HG02885 (cell line): ENCODE measurements at regions not wholly inside any gene's neighbourhood (a gene's known extent, or its start where the extent isn't known, plus 50 kb on each side); places are given as distances from the start of the nearest gene placed in this dataset.
"Not testable (repeated sequence)": the region's sequence is repeated elsewhere in the genome, so short reads cannot be mapped to it uniquely, and the experiment has no call there.

Experiments used
- ATAC-seq: cut with Tn5 transposase; IDR thresholded peaks from one replicate; pipeline ENCODE4 v1.9.1; 2021; ENCODE audit warnings: mild to moderate bottlenecking; ENCODE audit not compliant: unreplicated experiment, poor library complexity

DNA sequence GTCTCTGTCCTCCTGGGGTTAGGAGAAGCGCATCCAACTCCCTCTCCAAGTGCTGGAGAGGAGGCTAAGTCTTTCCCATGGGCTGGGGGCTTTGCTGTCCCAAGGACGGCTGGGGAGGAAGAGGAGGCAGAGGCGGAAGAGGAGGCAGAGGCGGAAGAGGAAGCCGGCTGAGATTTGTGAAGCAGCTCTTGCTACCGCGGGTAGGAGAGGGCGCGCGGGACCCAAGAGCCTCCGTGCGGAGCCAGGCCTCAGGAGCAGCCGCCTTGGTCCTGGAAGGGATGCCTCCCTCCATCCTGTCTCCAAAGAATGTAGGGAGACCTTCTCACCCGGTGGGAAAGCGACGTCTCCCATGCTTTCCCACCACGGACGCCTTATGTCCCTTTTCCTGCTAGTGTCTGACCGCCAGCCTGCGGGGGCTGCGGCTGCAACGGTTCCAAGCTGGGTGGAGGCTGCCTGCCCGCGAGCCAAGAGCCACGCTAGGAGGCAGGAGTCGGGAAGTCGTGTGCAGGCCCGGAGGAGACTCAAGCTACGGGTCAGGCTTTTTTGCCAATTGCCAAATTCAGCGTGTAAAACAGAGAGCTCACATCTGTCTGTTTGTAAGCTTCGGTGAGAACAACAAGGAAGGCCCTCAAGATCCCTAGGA lies 320.3 kb downstream of the FAM72C start:
- ATAC-seq, result no peak

DNA sequence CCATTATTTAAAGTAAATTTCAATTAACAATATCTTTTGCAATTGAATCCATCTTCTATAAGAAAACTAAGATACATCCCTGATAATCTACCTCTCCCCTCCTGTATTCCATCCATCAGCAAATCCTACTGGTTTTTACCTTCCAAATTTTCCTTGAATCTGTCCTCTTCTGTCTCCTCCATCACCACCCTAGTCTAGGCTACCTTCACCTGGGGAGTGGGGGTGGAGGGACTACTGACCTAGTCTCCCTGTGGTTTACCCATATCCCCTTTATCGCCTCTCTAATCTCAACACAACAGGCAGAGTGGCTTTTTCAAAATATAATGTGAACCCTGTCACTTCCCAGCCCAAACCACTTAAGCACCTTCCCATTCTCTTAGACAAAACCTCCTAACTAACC lies 327.8 kb downstream of the FAM72C start:
- ATAC-seq, result not testable (repeated sequence)

DNA sequence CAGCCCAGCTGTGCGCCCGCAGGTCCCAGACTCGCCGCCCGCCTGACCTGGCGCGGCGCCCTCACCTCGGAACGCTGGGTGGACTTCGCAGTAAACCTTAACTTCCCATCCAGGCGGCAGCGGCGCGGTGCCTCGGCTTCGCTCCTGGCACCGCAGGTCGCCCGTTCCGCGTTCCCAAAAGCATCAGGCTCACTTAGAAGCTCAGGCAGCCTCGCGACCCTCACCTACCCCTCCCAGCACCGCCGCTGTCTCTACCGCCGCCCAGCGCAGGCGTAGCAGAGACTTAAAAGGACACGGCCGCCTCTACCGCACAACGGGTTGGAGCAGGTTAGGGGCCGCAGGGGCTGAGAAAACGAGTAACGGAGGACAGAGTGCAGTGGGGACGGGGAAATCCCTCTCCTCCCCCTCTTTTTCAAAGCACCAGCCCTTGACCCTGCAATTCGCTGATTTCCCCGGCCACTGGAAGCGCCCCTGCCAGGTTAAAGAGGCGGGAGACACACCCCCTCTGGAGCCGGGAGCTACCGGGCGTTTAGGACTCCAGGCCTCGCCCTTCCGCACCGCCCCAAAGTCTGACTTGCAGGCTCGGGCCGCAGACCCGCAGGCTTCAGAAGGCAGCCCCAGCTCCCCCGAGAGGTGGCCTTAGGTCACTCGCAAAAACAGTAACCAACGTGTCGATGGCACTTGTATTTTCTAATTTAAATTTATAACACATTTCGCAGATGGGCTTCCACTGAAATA lies 328.5 kb downstream of the FAM72C start:
- no peak for ATAC-seq

DNA sequence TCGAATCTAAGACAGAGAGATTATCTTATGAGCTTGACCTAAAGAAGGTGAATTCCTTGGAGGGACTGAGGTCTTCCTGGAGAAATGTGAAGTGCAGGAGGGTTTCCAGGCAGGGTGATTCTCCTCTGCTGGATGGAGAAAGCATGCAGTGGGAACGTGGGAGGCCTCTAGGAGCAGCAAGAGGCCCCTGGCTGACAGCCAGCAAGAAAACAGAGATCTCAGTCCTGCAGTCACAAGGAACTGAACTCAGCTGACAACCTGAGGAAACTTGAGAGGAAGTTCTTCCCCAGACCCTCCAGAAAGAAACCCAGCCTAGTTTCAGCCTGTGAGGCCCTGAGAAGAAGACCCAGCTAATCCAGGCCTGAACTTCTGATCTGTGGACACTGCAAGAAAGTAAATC lies 345.9 kb downstream of the FAM72C start:
- no peak for ATAC-seq

DNA sequence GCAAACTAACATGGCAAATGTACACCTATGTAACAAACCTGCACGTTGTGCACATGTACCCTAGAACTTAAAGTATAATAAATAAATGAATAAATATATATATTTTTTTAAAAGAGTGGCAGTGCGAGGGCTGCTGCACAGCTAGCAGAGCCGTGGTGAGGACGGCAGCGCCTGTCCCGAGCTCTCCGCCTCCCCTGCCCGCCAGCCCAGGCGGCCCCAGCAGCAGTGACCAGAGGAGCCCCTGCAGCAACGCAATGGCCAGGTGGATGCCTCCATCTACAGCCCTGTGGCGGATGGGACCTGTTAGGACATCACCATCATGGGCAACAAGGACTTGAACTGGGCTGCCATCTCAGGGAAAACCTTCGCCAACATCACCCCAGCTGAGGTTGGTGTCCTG lies 351.9 kb downstream of the FAM72C start:
- no peak for ATAC-seq

DNA sequence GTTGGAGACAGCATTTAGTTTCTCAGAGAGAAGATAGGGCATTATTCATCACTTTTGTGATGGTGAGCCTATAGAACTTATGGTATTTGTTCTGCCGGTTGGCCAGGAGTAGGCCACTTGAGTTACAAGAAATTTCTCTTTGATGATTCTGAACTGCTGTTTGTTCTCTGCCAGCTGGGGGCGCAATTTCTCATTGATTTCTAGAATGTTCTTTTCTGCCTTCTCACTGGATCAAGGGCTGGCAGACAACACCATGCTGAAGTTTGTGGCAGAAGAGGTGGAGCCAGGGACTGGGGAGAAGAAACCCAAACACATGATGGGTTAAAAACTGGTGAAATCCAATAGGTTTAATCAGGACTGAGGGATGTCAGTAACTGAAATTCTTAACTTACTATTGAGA lies 360.6 kb downstream of the FAM72C start:
- ATAC-seq, result no peak

DNA sequence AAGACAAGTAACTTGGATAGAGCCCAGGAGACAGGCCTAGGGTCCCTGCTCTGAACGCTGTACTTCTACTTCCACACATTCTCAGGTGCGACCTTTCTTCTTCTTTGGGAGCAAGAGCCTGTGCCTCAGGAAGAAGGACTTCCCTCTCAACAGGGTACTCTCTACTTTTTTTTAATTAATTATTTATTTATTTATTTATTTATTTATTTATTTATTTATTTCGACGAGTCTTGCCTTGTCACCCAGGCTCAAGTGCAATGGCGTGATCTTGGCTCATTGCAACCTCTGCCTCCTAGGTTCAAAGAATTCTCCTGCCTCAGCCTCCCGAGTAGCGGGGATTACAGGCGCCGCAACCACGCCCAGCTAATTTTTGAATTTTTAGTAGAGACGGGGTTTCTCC lies 361.6 kb downstream of the FAM72C start:
- no peak for ATAC-seq

DNA sequence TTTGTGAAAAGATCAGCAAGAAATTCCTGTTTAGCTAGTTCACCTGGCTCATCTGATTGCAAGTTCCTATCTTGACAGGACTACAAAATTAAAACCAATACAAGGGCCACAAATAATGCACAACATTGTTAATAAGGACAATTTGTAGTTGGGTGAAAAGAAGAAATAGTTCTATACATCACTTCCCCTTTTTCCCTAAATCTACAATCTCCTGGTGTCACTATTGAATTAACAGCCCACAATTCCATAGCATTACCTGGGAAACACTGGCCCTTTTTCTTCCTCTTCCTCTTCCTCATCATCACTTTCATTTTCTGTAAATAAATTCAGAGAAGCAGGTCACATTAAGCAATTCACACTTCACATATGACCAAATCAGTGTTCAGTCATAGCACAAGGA lies 366.9 kb downstream of the FAM72C start:
- no peak for ATAC-seq

DNA sequence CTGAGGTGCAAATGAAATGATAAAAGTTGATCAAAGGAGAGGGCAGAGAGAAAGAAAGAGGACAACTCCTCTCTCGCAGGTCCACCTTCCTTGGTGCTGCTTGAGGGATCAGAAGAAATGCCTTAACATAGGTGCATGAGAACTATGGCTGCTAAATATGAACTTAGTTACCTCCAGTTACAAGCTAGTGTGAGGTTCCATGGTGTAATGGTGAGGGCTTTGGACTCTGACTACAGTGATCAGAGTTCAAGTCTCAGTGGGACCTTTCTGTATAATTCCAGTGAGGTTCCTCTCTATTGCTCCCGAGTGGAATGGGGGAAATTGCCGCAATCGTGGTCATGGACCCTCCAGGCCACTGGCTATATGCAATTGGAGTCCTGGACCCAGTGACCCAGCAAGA lies 387.3 kb downstream of the FAM72C start:
- ATAC-seq, result no peak

DNA sequence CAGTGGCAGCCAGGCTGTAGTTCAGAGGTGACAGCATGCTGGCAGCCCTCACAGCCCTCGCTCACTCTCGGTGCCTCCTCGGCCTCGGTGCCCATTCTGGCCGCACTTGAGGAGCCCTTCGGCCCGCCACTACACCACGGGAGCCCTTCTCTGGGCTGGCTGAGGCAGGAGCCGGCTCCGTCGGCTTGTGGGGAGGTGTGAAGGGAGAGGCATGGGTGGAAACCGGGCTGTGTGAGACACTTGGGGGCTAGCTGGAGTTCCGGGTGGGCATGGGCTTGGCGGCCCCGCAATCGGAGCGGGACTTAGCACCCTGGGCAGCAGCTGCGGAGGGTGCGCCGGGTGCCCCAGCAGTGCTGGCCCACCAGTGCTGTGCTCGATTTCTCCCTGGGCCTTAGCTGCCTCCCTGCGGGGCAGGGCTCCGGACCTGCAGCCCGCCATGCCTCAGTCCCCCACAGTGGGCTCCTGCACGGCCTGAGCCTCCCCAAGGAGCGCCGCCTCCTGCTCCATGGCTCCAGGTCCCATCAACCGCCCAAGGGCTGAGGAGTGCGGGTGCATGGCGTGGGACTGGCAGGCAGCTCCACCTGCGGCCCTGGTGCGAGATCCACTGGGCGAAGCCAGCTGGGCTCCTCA lies 396.8 kb downstream of the FAM72C start:
- ATAC-seq, result no peak

DNA sequence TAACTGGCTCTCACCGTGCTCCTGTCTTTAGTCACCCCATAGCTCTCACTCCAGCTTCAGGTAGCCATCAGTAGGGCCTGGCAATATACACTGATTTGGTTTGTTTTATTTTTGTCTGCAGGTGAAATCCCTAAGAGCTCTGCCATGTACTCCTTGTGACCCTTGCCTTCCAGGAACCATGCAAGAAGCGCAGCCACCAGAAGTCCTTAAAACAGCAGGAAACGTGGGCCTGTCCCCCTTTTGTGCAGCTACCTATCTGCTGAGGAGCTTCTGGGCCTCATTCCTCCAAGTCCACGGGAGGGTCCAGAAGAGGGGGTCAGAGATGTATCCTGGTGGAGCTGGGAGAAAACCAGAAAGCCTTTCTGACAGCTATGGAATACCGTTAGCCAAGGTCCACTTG lies 399.1 kb downstream of the FAM72C start:
- ATAC-seq, result not testable (repeated sequence)

DNA sequence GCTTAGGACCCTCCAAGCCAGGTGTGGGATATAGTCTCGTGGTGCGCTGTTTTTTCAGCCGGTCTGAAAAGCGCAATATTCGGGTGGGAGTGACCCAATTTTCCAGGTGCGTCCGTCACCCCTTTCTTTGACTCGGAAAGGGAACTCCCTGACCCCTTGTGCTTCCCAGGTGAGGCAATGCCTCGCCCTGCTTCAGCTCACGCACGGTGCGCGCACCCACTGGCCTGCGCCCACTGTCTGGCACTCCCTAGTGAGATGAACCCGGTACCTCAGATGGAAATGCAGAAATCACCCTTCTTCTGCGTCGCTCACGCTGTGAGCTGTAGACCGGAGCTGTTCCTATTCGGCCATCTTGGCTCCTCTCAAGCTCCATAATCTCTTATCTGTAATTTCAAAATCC lies 408.0 kb downstream of the FAM72C start:
- ATAC-seq, result not testable (repeated sequence)

DNA sequence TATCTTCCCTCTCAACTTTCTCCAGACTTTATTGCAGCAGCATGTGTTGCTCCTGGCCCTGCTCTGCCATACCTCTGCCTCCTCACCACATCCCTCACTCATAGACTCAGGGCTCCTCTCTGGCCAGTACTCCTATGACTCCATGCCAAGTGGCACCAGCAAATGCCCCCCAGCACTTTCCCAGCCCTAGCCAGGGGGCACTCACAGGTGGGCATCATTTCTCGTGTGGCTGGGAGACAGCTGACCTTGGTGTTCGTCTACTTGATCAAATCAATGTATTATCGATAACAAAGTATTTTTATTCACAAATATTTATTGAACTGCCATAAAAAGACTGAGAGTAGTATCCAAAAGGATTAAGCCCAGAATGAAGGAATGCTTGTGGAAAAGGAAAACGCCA lies 418.2 kb downstream of the FAM72C start:
- no peak for ATAC-seq

DNA sequence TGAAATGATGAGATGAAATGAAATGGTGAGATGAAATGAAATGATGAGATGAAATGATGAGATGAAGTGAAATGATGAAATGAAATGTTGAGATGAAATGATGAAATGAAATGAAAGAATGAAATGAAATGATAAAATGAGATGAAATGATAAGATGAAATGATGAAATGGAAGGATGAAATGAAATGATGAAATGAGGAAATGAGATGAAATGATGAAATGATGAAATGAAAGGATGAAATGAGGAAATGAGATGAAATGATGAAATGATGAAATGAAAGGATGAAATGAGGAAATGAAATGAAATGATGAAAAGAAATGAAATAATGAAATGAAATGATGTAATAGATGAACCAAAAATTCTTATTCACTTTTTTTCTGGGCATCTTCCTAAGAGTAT lies 467.1 kb downstream of the FAM72C start:
- not testable (repeated sequence) for ATAC-seq

DNA sequence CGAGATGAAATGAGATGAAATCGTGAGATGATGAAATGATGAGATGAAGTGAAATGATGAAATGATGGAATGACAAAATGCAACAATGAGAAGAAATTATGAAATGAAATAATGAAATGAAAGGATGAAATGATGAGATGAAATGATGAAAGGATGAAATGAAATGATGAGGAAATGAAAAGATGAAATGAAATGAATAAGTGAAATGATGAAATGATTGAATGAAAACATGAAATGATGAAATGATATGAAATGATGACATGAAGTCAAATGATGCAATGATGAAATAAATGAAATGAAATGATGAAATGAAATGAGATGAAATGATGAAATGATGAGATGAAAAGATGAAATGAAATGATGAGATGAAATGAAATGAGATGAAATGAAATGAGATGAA lies 467.7 kb downstream of the FAM72C start:
- ATAC-seq, result not testable (repeated sequence)

DNA sequence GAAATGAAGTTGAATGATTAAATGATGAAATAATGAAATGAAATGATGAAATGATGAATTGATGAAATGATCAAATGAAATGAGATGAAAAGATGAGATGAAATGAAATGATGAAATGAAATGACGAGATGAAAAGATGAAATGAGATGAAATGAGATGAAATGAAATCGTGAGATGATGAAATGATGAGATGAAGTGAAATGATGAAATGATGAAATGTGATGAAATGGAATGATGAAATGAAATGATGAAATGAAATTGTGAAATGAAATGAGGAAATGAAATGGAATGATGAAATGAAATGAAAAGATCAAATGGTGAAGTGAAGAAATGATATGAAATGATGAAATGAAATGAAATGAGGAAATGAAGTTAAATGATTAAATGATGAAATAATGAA lies 468.7 kb downstream of the FAM72C start:
- not testable (repeated sequence) for ATAC-seq

DNA sequence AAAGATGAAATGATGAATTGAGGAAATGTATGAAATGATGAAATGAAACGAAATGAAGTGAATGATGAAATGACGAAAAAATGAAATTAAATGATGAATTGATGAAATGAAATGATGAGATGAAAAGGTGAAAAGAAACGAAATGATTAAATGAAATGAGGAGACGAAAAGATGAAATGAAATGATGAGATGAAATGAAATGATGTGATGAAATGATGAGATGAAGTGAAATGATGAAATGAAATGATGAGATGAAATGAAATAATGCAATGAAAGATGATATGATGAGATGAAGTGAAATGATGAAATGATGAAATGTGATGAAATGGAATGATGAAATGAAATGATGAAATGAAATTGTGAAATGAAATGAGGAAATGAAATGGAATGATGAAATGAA lies 469.7 kb downstream of the FAM72C start:
- ATAC-seq, result not testable (repeated sequence)

DNA sequence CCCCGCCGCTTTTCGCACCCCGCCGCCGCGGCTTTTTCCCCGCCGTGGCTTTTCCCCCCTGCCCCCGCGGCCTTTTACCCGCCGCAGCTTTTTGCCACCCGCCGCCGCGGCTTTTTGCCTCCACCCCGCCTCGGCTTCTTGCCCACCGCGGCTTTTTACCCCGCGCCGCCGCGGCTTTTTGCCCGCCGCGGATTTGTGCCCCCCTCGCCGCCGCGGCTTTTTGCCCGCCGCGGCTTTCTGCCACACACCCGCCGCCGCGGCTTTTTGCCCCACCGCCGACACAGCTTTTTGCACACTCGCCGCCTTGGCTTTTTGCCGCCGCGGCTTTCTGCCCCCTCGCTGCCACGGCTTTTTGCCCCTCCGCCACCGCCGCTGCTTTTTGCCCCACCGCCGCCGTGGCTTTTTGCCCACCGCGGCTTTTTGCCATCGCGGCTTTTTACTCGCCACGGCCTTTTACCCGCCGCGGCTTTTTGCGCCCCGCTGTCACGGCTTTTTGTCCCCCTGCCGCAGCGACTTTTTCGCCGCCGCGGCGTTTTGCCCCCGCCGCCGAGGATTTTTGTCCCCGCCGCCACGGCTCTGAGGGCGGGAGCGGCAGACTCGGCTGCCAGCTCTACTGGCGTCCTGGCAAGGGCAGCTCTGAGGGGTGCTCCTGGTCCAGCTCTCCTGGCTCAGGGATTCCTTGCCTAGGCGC lies 473.6 kb downstream of the FAM72C start:
- not testable (repeated sequence) for ATAC-seq

DNA sequence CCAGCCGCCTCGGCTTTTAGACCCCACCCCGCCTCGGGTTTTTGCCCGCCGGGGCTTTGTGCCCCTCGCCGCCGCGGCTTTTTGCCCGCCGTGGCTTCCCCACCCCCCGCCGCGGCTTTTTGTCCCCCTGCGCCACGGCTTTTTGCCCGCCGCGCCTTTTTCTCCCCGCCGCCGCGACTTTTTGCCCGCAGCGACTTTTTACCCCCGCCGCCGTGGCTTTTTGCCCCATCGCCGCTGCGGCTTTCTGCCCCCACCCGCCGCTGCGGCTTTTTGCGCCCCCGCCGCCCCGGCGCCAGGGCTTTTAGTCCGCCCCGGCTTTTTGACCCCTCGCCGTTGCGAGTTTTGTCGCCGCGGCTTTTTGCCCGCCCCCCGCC lies 474.4 kb downstream of the FAM72C start:
- no peak for ATAC-seq

DNA sequence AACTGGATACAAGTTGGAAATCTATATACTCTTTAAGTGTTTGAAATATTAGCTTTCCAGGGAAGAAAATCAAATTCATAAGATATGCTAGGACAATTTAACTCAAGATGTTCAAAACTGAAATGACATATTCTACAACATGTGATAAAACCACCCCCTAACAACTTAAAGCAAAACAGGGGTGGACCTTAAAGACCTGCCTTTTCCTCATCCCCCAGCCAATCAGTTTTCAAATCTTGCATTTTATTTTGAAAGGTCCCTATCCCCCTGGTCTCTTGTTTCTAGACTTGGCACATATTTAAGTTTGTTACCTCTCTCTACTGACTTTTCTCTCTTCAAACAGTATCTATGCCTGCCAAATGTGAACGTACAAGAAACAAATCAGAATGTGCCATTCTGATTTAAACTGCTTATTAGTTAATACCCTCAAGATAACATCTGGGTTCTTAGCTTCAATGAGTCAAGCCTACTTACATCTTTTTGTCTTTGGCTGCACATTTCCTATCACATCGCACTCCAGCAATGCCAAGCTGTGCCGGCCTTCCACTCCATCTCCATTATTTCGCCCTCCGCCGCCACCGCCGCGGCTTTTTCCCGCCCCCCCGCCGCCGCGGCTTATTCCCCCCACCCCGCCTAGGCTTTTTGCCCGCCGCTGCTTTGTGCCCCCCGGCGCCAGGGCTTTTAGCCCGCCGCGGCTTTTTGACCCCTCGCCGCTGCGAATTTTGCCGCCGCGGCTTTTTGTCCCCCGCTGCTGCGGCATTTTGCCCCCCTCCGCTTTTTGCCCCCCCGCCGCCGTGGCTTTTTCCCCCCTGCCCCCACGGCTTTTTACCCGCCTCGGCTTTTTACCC lies 475.0 kb downstream of the FAM72C start:
- not testable (repeated sequence) for ATAC-seq
